Brain microvascular endothelial cell (primary cell): ENCODE measurements at regions not wholly inside any gene's neighbourhood (a gene's known extent, or its start where the extent isn't known, plus 50 kb on each side); places are given as distances from the start of the nearest gene placed in this dataset.

Experiments used
- DNase-seq: peaks from one replicate; pipeline ENCODE4 v3.0.0-alpha.2; 2020
- H3K27ac ChIP-seq: fragments of 250-450 bp; sonication (Bioruptor Pico); 2 replicates; pipeline ENCODE4 v1.5.1; 2020; ENCODE audit warnings: mild to moderate bottlenecking, moderate library complexity
- H3K27me3 ChIP-seq: fragments of 250-450 bp; sonication (Bioruptor Pico); replicated peaks from 2 replicates; pipeline ENCODE4 v1.5.1; 2020; ENCODE audit warnings: mild to moderate bottlenecking
- H3K36me3 ChIP-seq: fragments of 250-450 bp; sonication (Bioruptor Pico); replicated peaks from 2 replicates; pipeline ENCODE4 v1.5.1; 2020; ENCODE audit warnings: mild to moderate bottlenecking
- H3K4me3 ChIP-seq: 2 replicates; pipeline ENCODE4 v1.5.1; 2011; ENCODE audit warnings: low read depth, mild to moderate bottlenecking, control low read depth, low read length, moderate library complexity
- in situ Hi-C: cut with HindIII; loops from 2 replicates; pipeline ENCODE4 v1.10.0; 2017; ENCODE audit warnings: low sequenced_read_pairs, low pct_ligation_motif_present
- TF ChIP-seq, protein P1 (sequence below): IDR thresholded peaks from 2 replicates; pipeline ENCODE4 v1.5.1; 2011; ENCODE audit warnings: low read depth, mild to moderate bottlenecking, moderate library complexity, low read length, control low read depth, inconsistent platforms; ENCODE audit errors: missing control alignments

DNA sequence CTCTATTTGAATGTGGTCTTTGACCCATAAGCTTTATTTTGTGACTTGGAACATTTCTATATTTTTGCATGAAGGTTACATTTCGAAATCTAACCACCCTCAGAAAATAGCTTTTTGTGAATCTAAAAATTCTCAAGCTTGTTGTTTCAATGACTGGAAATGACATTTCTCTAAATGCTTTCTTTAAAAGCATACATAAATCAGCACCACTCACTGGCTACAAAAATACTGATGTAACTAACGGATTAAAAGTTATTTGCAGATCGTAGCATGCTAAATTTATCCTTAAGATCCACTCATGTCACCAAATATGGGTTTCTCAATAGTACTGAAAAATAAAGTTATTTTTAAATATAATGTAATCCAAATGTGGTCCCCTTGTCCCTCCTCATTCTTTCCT, 55.2 kb upstream of the ACAN start:
- no peak overlapping the region for H3K4me3 ChIP-seq
- no peaks in the 10 kb centered on the region for H3K36me3 ChIP-seq
- H3K27ac ChIP-seq, result no peak overlapping the region
- TF ChIP-seq, protein P1, sequence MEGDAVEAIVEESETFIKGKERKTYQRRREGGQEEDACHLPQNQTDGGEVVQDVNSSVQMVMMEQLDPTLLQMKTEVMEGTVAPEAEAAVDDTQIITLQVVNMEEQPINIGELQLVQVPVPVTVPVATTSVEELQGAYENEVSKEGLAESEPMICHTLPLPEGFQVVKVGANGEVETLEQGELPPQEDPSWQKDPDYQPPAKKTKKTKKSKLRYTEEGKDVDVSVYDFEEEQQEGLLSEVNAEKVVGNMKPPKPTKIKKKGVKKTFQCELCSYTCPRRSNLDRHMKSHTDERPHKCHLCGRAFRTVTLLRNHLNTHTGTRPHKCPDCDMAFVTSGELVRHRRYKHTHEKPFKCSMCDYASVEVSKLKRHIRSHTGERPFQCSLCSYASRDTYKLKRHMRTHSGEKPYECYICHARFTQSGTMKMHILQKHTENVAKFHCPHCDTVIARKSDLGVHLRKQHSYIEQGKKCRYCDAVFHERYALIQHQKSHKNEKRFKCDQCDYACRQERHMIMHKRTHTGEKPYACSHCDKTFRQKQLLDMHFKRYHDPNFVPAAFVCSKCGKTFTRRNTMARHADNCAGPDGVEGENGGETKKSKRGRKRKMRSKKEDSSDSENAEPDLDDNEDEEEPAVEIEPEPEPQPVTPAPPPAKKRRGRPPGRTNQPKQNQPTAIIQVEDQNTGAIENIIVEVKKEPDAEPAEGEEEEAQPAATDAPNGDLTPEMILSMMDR, result no peak
- in situ Hi-C loops, result no loop called here
- no peaks in the 10 kb centered on the region for H3K27me3 ChIP-seq
- DNase-seq, result no peak

DNA sequence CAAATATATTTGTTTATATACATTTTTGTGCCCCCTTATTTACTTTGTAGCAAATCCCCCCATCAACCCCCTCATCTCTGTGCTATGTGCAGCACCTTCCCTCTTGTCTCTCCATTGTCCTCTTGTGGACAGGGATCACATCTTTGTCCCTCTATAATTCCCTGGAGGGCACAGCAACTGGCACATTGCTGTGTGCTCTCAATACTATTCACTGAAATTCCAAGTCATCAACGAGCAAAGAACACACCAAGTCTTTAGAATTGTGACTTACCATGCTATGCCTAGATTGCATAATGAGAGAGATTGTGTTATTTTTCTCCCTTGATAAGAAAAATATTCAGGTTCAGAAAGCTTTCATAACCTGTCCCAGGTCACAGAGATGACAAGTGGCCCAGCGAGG, 54.6 kb upstream of the ACAN start:
- DNase-seq, result no peak
- Histone ChIP-seq H3K4me3 (no peak overlapping the region), H3K27me3 (no peaks in the 10 kb centered on the region), H3K27ac (no peak overlapping the region), H3K36me3 (no peaks in the 10 kb centered on the region)
- in situ Hi-C loops, result no loop called here
- TF ChIP-seq, protein P1, result no peak

DNA sequence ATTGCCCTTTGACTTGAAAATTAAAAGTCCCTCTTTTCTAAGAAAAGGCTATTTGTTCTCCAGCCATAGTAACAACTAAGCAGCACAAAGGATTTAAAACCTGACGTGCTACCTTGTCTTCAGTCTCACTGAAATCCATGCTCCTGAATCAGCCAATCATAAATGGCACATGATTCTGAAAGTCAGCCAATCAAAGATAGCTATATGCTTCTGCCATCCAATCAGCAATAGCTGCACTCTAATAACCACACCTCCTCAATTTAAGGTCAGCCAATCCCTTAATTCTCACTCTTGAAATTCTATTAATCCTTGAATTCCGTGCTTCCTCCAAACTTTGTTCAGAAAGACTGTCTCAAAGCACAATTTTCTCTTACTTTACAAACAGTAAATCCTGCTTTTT, 53.5 kb upstream of the ACAN start:
- TF ChIP-seq, protein P1, result no peak
- no peak overlapping the region for H3K27ac ChIP-seq
- in situ Hi-C loops, result no loop called here
- no peaks in the 10 kb centered on the region for H3K36me3 ChIP-seq
- no peaks in the 10 kb centered on the region for H3K27me3 ChIP-seq
- no peak overlapping the region for H3K4me3 ChIP-seq
- DNase-seq, result no peak

DNA sequence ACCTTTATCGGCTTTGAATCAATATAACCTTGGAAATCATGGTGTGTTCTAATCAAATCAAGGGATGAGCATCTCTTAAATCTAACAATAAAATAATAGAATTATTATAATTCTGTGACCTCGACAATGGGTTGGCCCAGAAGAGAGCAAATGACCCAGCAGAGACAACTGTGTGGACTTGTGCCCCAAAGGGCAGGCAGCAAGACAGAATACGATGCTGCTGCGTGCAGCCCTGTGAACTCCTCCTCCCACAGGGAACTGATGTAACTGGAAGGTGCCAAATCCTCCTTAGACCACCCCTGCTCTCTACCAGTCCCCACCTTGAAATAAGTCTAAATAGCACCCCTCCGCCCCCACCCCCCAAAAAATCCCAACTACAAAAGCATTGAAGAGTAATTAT, 50.7 kb upstream of the ACAN start:
- no peak for DNase-seq
- no peak overlapping the region for H3K27ac ChIP-seq
- H3K4me3 ChIP-seq, result no peak overlapping the region
- H3K27me3 ChIP-seq, result no peaks in the 10 kb centered on the region
- TF ChIP-seq, protein P1, result no peak
- H3K36me3 ChIP-seq, result no peaks in the 10 kb centered on the region
- in situ Hi-C loops, result no loop called here

DNA sequence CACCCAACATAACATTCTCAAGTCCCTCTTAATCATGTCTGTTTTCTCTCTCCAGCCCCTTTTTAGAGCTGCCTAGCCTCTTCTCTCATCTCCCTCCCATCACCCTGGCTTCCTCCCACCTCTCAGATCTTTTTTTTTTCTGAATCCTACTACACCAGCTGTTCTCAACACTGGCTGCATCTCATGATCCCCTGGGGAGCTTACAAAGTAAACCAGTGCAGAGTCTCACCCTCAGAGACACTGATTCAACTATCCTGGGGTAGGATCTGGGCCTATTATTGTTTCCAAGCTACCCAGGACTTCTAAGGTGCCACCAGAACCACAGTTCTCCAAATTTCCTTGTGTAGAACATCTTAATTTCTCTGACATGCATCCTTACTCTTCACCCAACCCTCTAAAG, 50.3 kb upstream of the ACAN start:
- in situ Hi-C loops, result no loop called here
- Histone ChIP-seq H3K27ac (no peak overlapping the region), H3K27me3 (no peaks in the 10 kb centered on the region), H3K4me3 (no peak overlapping the region), H3K36me3 (no peaks in the 10 kb centered on the region)
- no peak for DNase-seq
- TF ChIP-seq, protein P1, result no peak
